HUES64 (cell line): ENCODE measurements at regions not wholly inside any gene's neighbourhood (a gene's known extent, or its start where the extent isn't known, plus 50 kb on each side); places are given as distances from the start of the nearest gene placed in this dataset.

ENCODE experiments used
- H3K27ac ChIP-seq: 2 replicates; pipeline ENCODE4 v1.7.0; 2013; ENCODE audit warnings: low read depth, low read length, inconsistent platforms
- H3K27me3 ChIP-seq: 2 replicates; pipeline ENCODE4 v1.6.1; 2013; ENCODE audit warnings: mild to moderate bottlenecking, low read length; ENCODE audit not compliant: insufficient read depth
- H3K36me3 ChIP-seq: 2 replicates; pipeline ENCODE4 v1.6.1; 2013; ENCODE audit warnings: mild to moderate bottlenecking, low read length; ENCODE audit not compliant: insufficient read depth
- H3K4me1 ChIP-seq: 2 replicates; pipeline ENCODE4 v1.6.1; 2013; ENCODE audit warnings: mild to moderate bottlenecking, low read length, moderate library complexity; ENCODE audit not compliant: insufficient read depth
- H3K4me3 ChIP-seq: 2 replicates; pipeline ENCODE4 v1.5.1; 2013; ENCODE audit warnings: mild to moderate bottlenecking, low read length, moderate library complexity
- H3K9ac ChIP-seq: 2 replicates; pipeline ENCODE4 v1.6.1; 2013; ENCODE audit warnings: mild to moderate bottlenecking, low read depth, low read length
- H3K9me3 ChIP-seq: 2 replicates; pipeline ENCODE4 v1.6.1; 2013; ENCODE audit warnings: low read depth, low read length; ENCODE audit not compliant: insufficient read depth
- WGBS: fragments of 150-250, 120-280 bp; methylation state at CpG from one replicate; pipeline ENCODE4 v1.1.7; 2013; ENCODE audit warnings: missing lambda C conversion rate; 5-methylcytosine and 5-hydroxymethylcytosine counted together

DNA sequence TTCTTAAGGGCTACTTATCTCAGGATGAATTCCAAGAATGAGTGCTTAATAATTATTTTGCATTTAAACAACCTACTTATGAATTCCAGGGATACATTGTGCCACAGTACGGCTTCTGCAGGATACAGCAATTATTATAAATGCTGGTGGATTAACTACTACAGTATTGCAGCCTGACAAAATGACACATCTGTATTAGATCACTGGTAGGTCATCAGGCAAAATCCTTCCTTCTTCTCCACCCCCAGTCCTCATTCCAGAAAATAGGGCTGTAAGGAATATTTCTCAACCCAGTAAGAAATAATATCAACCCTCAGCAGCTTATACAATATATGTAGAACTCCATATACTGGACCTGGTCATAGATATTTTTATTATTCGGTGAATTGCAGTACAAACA is 79.3 kb upstream of the RORA start:
- Histone ChIP-seq H3K4me3 (no peak overlapping the region), H3K36me3 (no peaks in the 10 kb centered on the region), H3K4me1 (no peaks in the 10 kb centered on the region), H3K27me3 (no peaks in the 10 kb centered on the region), H3K27ac (no peak overlapping the region), H3K9me3 (no peaks in the 10 kb centered on the region), H3K9ac (no peak overlapping the region)
- no CpG with 5 or more reads among the region's 2 CpGs for WGBS

DNA sequence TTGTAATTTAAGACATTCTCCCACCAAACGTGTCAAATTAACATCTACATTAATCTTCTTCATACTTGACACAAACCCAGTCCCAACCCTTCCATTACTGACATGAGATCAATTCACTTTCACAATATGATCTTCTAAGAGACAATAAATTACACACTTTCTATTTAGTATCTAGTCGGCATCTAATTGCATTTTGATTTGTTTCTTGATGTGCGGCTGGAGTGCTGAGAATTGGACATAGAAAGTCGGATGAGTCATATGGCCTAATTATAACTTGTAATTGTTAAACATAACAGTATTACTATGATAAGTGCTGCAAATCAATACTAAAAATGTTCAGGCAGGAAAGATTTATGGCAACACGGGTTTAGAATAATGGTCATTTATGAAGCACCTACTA is 78.4 kb upstream of the RORA start:
- Histone ChIP-seq H3K4me3 (no peak overlapping the region), H3K4me1 (no peaks in the 10 kb centered on the region), H3K9ac (no peak overlapping the region), H3K36me3 (no peaks in the 10 kb centered on the region), H3K27me3 (no peaks in the 10 kb centered on the region), H3K27ac (no peak overlapping the region), H3K9me3 (no peaks in the 10 kb centered on the region)
- WGBS = 97% methylated on average over 4 of the region's 5 CpGs

DNA sequence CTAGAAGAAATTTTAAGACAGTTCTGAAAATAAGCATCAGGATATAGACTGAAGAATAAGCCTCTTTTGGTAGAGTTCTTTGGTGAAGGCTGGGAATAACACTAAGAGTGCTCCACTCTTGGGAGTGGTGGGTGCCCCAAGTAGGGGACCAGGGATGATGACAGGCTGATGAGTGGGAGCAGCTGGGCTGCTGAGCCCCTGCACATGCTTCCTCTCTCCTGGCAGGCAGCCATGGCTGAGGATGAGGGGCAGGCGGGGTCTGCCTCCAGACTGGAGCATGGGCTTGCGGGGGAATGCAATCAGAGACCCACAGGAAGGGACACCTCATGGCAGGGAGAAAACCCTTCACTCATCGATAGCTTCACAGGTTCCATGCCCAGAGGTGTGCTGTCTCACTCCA is 72.6 kb upstream of the RORA start:
- Histone ChIP-seq H3K4me3 (no peak overlapping the region), H3K4me1 (no peaks in the 10 kb centered on the region), H3K27me3 (no peaks in the 10 kb centered on the region), H3K9ac (no peak overlapping the region), H3K27ac (no peak overlapping the region), H3K9me3 (no peaks in the 10 kb centered on the region), H3K36me3 (no peaks in the 10 kb centered on the region)
- WGBS = 93% methylated on average over 3 of the region's 3 CpGs

DNA sequence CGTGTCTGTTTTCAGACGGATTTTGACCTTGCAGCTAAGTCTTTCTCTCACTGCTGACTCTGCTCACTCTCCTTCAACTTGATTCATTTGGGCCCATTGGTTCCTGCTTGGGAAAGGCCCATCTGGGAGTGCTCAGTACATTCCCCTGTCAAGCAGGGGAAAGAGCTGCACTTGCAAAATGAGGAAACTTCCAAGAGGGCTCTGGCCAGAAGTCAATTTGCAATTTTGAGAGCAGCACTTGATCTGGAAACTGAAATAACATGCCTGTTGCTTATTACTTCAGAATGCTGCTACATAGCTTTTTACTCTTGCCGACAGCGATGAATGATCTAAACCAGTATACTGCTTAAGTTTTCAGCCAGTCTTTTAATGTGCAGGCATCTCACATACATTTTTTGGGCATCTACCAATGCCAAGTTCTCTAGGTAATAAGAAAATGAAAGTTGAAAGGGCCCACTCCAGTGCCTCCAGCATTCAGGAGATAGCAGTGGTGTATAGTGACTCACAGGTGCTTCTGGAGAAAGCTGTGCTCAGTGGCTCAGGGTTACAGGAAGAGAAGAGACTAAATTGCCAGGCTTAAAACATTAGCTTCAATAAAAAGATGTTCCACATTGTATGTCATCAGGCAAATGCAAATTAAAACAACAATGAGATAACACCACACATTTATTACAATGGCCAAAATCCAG is 70.1 kb upstream of the RORA start:
- Histone ChIP-seq H3K9me3 (no peaks in the 10 kb centered on the region), H3K27me3 (no peaks in the 10 kb centered on the region), H3K36me3 (no peaks in the 10 kb centered on the region), H3K4me3 (no peak overlapping the region), H3K4me1 (no peaks in the 10 kb centered on the region), H3K9ac (no peak overlapping the region), H3K27ac (no peak overlapping the region)
- 93% methylated on average over 4 of the region's 4 CpGs for WGBS

DNA sequence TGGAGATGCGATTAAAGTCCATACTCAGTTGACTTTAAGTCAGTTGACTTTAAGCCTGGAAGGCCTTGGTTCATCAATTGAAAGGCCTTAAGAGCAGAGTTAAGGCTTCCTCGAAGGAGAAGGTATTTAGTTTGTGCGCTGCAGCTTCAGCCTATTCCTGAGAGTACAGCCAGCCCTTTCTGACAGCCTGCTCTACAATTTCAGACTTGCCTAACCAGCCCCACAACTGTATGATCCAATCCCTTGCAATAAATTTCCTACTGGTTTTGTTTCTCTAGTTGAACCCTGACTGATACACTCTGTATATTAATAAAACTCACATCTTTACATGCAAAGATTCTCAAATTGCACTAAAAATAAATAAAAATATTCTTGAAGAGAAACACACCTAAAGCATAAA is 66.1 kb upstream of the RORA start:
- WGBS = 95% methylated on average over 3 of the region's 3 CpGs
- no peaks in the 10 kb centered on the region for H3K36me3 ChIP-seq
- H3K27ac ChIP-seq = no peak overlapping the region
- H3K9me3 ChIP-seq = no peaks in the 10 kb centered on the region
- H3K9ac ChIP-seq = no peak overlapping the region
- H3K4me1 ChIP-seq = no peaks in the 10 kb centered on the region
- no peaks in the 10 kb centered on the region for H3K27me3 ChIP-seq
- H3K4me3 ChIP-seq = no peak overlapping the region

DNA sequence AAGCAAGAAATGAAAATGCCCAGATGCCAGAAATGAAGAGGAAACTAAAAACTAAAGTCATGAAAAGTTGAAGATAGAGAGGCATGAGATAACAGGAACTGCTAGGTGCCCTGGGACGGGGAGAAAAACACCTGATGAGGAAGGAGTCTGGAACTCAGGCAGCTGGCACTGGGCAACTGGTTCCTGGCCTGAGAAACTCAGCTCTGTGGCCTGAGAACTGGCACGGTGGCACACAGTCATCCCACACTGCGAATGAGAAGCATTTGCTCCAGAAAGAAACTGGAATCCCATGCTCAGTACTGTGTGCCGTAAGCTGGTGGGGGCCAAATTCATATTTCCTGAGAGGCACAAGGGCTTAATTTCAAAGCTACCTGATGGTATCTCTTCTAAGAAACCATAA is 53.6 kb upstream of the RORA start:
- Histone ChIP-seq H3K9me3 (no peaks in the 10 kb centered on the region), H3K27me3 (no peaks in the 10 kb centered on the region), H3K9ac (no peak overlapping the region), H3K4me1 (no peaks in the 10 kb centered on the region), H3K36me3 (no peaks in the 10 kb centered on the region), H3K4me3 (no peak overlapping the region), H3K27ac (no peak overlapping the region)
- 92% methylated on average over 4 of the region's 4 CpGs for WGBS

DNA sequence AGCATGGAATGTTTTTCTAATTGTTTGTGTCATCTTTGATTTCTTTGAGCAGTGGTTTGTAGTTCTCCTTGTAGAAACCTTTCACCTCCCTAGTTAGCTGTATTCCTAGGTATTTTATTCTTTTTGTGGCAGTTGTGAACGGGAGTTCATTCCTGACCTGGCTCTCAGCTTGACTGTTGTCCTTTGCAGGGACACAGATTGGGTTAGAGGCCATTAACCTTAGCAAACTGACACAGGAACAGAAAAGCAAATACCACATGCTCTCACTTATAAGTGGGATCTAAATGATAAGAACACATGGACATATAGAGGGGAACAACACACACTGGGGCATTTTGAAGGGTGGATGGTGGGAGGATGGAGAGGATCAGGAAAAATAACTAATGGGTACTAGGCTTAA is 52.2 kb upstream of the RORA start:
- H3K27ac ChIP-seq = no peak overlapping the region
- WGBS = 82% methylated on average over 1 of the region's 1 CpG
- H3K4me3 ChIP-seq = no peak overlapping the region
- no peak overlapping the region for H3K9ac ChIP-seq
- no peaks in the 10 kb centered on the region for H3K36me3 ChIP-seq
- no peaks in the 10 kb centered on the region for H3K27me3 ChIP-seq
- H3K4me1 ChIP-seq = no peaks in the 10 kb centered on the region
- H3K9me3 ChIP-seq = no peaks in the 10 kb centered on the region
